IMR-90 (cell line): ENCODE measurements at regions not wholly inside any gene's neighbourhood (a gene's known extent, or its start where the extent isn't known, plus 50 kb on each side); places are given as distances from the start of the nearest gene placed in this dataset.
"Not testable (repeated sequence)": the region's sequence is repeated elsewhere in the genome, so short reads cannot be mapped to it uniquely, and the experiment has no call there.

Source experiments
- BHLHE40 ChIP-seq: fragments of 150-350 bp; IDR thresholded peaks from 2 replicates; pipeline ENCODE4 v1.6.1; 2016; ENCODE audit warnings: mild to moderate bottlenecking, low read depth, low read length
- CEBPB ChIP-seq: IDR thresholded peaks from 2 replicates; pipeline ENCODE4 v1.6.1; 2012; ENCODE audit warnings: low read depth, low read length, improper control_type of control experiment
- CTCF ChIP-seq: conservative IDR thresholded peaks from 2 replicates; pipeline ENCODE4 v1.5.1; 2012; ENCODE audit warnings: mild to moderate bottlenecking, low read depth, low read length, improper control_type of control experiment
- ELK1 ChIP-seq: fragments of 150-350 bp; IDR thresholded peaks from 2 replicates; pipeline ENCODE4 v1.6.1; 2016; ENCODE audit warnings: low read depth, mild to moderate bottlenecking, low read length, moderate library complexity, borderline replicate concordance
- MAFK ChIP-seq: IDR thresholded peaks from 2 replicates; pipeline ENCODE4 v1.6.1; 2012; ENCODE audit warnings: low read depth, low read length, improper control_type of control experiment
- MAZ ChIP-seq: IDR thresholded peaks from 2 replicates; pipeline ENCODE4 v1.6.1; 2012; ENCODE audit warnings: low read depth, mild to moderate bottlenecking, low read length, improper control_type of control experiment, moderate library complexity, borderline replicate concordance
- MXI1 ChIP-seq: IDR thresholded peaks from 2 replicates; pipeline ENCODE4 v1.6.1; 2012; ENCODE audit warnings: low read depth, mild to moderate bottlenecking, low read length, moderate library complexity, borderline replicate concordance
- POLR2A ChIP-seq: IDR thresholded peaks from 2 replicates; pipeline ENCODE4 v1.6.1; 2012; ENCODE audit warnings: mild to moderate bottlenecking, low read depth, low read length
- RAD21 ChIP-seq: IDR thresholded peaks from 2 replicates; pipeline ENCODE4 v1.6.1; 2012; ENCODE audit warnings: low read length, improper control_type of control experiment
- RCOR1 ChIP-seq: IDR thresholded peaks from 2 replicates; pipeline ENCODE4 v1.6.1; 2012; ENCODE audit warnings: mild to moderate bottlenecking, low read length, improper control_type of control experiment; ENCODE audit not compliant: insufficient replicate concordance
- USF2 ChIP-seq: fragments of 150-350 bp; IDR thresholded peaks from 2 replicates; pipeline ENCODE4 v1.6.1; 2017; ENCODE audit warnings: mild to moderate bottlenecking, antibody characterized with exemption, low read length, low read depth

- not testable (repeated sequence) for TF ChIP-seq BHLHE40, CTCF, POLR2A, RCOR1, MAZ, USF2, ELK1, MAFK, RAD21, CEBPB, MXI1
These were observed 432.4 kb upstream of the ADAMTS9 start for GRCh38 chr3:65120156-65120555.
